ENCODE measurements at regions not wholly inside any gene's neighbourhood (a gene's known extent, or its start where the extent isn't known, plus 50 kb on each side); places are given as distances from the start of the nearest gene placed in this dataset.

DNA sequence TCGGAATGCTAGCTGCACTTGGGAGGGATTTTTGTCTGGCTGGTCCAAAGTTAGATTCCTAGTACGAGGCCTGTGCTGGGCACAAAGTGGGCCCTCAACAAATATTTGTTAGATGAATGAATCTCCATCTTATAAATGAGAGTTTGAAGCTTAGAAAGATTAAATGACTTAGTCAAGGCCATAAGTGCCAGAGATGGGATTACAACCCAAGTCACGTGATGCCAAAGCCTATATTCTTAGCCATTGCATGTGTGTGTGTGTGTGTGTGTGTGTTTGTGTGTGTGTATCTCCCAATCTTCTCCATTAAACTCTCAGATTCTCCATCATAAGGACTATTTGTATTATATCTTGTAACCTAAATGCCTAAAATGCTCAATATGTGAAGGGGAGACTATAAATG is 130.8 kb upstream of the MAP1B start:
- ATAC-seq (ENCODE audit: low read depth) = no peak
- Mint-ChIP-seq H3K9me3 (peaks cover 2% of the 10 kb centered on the region), H3K27ac (no peak overlapping the region), H3K36me3 (no peaks in the 10 kb centered on the region), H3K27me3 (peaks cover 12% of the 10 kb centered on the region), H3K4me1 (no peaks in the 10 kb centered on the region), H3K4me3 (no peak overlapping the region)
- DNase-seq (ENCODE audit: low spot score in 2 of 2) = no peak

DNA sequence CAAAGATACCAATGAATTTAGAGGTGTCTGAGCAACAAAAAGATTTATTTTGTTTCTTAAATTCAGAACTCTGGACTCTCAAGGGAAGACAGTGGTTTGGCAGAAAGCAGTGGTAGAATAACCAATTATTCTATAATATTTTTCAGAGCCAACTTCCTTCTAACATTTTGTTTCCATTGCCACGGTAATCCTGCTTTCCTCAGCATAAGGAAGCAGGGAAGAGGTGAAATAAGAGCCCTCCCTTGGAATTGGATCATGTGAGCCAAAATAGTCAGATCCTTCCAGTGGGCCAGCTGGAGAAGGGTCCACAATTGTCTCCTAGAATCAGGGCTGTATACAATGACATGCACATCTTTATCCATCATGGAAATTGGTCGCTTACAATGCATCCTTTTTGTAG is 130.0 kb upstream of the MAP1B start:
- H3K27ac Mint-ChIP-seq = no peak overlapping the region
- no peak for DNase-seq (ENCODE audit: low spot score in 2 of 2)

DNA sequence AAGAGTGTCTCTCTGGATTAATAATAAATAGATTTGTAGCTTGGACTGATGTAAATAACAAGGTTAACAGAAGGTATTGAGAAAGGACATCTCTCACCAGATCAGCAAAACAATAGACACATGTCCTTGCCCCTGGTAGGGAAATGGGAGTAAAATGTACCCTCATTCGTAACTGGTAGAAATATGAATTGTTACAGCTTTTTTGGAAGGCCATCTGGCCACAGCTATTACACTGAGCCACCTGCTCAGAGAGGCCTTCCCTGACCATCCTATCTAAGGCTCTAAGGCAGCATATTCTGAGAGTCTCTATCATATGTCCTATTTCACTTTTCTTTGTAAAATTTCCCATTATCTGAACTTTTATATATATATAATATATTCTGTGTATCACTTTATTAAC is 129.1 kb upstream of the MAP1B start:
- Mint-ChIP-seq H3K4me1 (no peaks in the 10 kb centered on the region), H3K36me3 (no peaks in the 10 kb centered on the region), H3K27me3 (peaks cover 7% of the 10 kb centered on the region), H3K27ac (no peak overlapping the region), H3K9me3 (peaks cover 15% of the 10 kb centered on the region), H3K4me3 (no peak overlapping the region)
- ATAC-seq (ENCODE audit: low read depth) = no peak
- no peak for DNase-seq (ENCODE audit: low spot score in 2 of 2)

More for the DNA sequence above, 130.0 kb upstream of the MAP1B start:
- H3K4me3 Mint-ChIP-seq = no peak overlapping the region
- H3K4me1 Mint-ChIP-seq = no peaks in the 10 kb centered on the region
- ATAC-seq (ENCODE audit: low read depth) = no peak
- peaks cover 9% of the 10 kb centered on the region for H3K27me3 Mint-ChIP-seq
- H3K36me3 Mint-ChIP-seq = no peaks in the 10 kb centered on the region
- peaks cover 7% of the 10 kb centered on the region for H3K9me3 Mint-ChIP-seq

DNA sequence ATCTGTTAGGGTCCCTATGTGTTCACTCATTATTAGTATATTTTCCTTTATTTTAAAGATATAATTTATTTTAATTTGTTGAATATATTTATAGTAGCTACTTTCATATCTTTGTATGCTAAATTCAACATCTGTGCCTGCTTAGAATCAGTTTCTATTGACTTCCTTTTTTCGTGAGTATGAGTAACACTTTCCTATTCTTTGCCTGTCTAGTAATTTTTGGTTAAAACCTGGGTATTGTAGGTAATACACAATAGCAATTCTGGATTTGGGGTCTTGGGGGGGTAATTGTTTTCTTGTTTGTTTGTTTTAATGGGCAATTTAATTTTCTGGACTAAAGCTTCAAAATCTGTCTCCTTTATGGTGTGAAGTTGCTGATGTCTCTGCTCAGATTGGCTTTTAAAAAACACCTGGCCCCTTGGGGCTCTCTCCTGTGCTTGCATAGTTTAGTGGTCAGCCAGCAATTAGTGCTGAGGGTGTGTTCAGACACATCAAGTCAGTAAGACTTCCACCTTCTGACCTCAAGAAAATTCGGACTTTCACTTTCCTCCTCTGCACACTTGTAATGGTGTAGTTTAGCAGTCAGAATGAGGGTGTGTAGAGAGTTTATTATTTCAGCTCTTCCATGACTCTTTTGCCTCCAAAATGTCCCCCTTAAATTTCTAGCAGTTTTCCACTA is 124.4 kb upstream of the MAP1B start:
- Mint-ChIP-seq H3K36me3 (no peaks in the 10 kb centered on the region), H3K9me3 (peaks cover 17% of the 10 kb centered on the region), H3K4me1 (no peaks in the 10 kb centered on the region), H3K27ac (no peak overlapping the region), H3K4me3 (no peak overlapping the region), H3K27me3 (peaks cover 7% of the 10 kb centered on the region)
- ATAC-seq (ENCODE audit: low read depth) (no peak), DNase-seq (ENCODE audit: low spot score in 2 of 2) (no peak)

DNA sequence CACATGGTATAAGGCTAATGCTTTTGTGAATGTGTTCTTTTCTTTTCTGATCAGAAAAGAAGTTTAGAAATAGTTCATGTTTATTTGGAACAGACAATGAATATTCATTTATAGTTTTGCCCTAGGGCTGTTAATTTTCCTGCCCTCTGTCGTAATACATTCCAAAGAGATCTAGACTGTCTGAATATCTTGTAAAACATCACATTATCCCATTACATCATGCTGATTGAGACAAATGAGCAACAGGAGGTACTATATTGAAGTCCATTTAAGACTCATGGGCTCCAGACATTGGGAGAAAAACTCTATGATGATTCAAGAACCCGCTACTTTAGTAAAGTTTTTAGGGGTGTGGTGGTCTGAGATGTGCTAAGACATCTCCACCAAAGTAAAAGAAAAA is 121.2 kb upstream of the MAP1B start:
- DNase-seq (ENCODE audit: low spot score in 2 of 2) (no peak), ATAC-seq (ENCODE audit: low read depth) (no peak)
- peaks cover 17% of the 10 kb centered on the region for H3K9me3 Mint-ChIP-seq
- no peaks in the 10 kb centered on the region for H3K36me3 Mint-ChIP-seq
- peaks cover 8% of the 10 kb centered on the region for H3K27me3 Mint-ChIP-seq
- no peak overlapping the region for H3K4me3 Mint-ChIP-seq
- H3K27ac Mint-ChIP-seq = no peak overlapping the region
- H3K4me1 Mint-ChIP-seq = no peaks in the 10 kb centered on the region

DNA sequence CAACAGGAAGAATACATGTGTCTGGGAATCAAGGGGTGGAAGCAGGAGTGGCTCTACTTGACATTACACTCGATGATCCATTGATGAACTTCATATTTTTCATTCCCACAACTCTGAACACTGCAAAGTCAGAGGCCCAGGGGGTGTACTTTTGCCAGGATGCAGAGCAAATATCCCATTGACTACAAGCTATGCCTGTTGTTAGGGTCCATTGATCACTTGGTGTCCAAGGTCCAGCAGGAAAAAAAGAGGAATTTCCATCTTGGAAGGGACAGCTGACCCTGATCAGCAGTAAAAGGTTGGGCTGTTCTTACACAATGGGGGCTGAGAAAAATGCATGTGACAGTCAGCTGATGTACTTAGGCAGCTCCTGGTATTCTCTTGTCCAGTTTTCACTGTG is 118.5 kb upstream of the MAP1B start:
- DNase-seq (ENCODE audit: low spot score in 2 of 2) (no peak), ATAC-seq (ENCODE audit: low read depth) (no peak)
- Mint-ChIP-seq H3K4me3 (no peak overlapping the region), H3K27ac (no peak overlapping the region), H3K36me3 (no peaks in the 10 kb centered on the region), H3K27me3 (peaks cover 8% of the 10 kb centered on the region), H3K9me3 (peaks cover 1% of the 10 kb centered on the region), H3K4me1 (no peaks in the 10 kb centered on the region)

DNA sequence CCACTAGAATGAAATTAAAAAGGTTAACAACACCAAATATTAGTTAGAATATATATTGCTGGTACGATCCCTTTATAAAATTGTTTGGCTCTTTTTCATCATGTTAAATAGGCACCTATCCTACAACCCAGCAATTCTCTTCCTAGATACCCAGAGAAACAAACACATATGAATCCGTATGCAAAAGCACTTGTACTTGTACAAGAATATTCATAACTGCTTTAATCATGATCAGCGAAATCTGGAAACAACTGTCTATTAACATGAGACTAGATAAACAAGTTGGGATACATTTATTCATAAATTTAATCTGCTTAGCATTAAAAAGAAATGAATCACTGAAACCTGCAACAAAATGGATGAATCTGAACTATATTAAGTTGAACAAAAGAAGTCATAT is 113.7 kb upstream of the MAP1B start:
- DNase-seq (ENCODE audit: low spot score in 2 of 2) = no peak
- no peaks in the 10 kb centered on the region for H3K9me3 Mint-ChIP-seq
- no peaks in the 10 kb centered on the region for H3K4me1 Mint-ChIP-seq
- H3K27me3 Mint-ChIP-seq = peaks cover 3% of the 10 kb centered on the region
- H3K36me3 Mint-ChIP-seq = no peaks in the 10 kb centered on the region
- no peak overlapping the region for H3K27ac Mint-ChIP-seq
- no peak for ATAC-seq (ENCODE audit: low read depth)
- no peak overlapping the region for H3K4me3 Mint-ChIP-seq

DNA sequence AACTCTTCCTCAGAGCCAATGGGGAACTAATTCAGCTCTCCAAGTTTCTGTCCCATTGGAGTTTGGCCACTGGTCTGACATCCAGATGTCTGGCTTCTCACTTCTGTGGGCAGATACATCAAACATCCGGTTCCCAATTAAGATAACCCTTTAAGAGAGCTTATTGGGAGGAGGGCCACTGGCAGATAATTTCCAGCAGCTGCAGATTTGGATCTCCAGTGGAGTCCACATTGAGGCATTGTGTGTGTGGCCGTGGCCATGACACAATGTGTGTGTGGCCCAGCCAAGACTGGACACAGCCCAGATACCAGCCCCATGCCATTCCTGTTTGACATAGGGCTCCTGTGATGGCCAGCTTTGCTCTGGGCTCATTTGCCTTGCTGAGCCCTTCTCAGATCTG is 110.5 kb upstream of the MAP1B start:
- DNase-seq (ENCODE audit: low spot score in 2 of 2) (no peak), ATAC-seq (ENCODE audit: low read depth) (no peak)
- Mint-ChIP-seq H3K4me3 (no peak overlapping the region), H3K27ac (no peak overlapping the region), H3K4me1 (no peaks in the 10 kb centered on the region), H3K9me3 (no peaks in the 10 kb centered on the region), H3K27me3 (peaks cover under 1% of the 10 kb centered on the region), H3K36me3 (no peaks in the 10 kb centered on the region)

DNA sequence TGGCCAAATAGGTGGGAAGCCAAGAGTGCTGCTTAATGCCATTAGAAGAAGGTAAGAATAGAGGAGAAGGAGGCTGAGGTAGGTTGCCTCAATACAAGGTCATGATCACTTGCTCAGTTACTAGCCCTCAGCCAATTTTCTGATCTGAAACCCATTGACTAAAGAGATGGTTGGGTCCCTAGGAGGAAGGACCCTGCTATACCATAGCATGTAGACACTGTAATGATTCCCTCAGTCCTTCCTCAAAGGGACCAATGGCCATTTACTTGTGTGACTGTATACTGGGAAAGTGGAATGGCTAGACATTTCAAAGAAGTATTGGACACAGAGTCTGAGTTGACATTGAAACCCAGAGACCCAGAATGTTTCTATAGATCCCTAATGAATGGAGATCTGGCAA is 108.5 kb upstream of the MAP1B start:
- peaks cover 2% of the 10 kb centered on the region for H3K27me3 Mint-ChIP-seq
- no peak overlapping the region for H3K4me3 Mint-ChIP-seq
- ATAC-seq (ENCODE audit: low read depth) (no peak), DNase-seq (ENCODE audit: low spot score in 2 of 2) (no peak)
- H3K4me1 Mint-ChIP-seq = no peaks in the 10 kb centered on the region
- H3K36me3 Mint-ChIP-seq = no peaks in the 10 kb centered on the region
- no peaks in the 10 kb centered on the region for H3K9me3 Mint-ChIP-seq
- H3K27ac Mint-ChIP-seq = no peak overlapping the region

DNA sequence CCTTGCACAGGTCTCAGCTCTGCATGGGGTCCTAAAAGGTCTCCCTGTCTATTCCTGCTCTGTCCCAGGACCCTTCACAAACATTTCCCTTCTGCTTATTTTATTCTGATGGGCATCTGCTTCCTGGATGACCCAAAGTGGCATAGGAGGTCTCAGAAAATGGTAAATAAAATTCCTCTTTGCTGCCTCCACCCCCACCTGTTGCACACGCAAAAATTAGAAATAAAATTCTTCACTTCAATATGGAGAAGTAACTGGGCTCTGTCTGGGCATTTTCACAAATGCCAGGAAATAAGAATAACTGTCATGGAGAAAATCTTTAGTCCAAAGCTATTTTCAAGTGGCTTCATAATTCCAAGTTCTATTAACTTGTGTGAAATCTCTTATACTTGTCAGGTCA is 106.6 kb upstream of the MAP1B start:
- no peak for ATAC-seq (ENCODE audit: low read depth)

DNA sequence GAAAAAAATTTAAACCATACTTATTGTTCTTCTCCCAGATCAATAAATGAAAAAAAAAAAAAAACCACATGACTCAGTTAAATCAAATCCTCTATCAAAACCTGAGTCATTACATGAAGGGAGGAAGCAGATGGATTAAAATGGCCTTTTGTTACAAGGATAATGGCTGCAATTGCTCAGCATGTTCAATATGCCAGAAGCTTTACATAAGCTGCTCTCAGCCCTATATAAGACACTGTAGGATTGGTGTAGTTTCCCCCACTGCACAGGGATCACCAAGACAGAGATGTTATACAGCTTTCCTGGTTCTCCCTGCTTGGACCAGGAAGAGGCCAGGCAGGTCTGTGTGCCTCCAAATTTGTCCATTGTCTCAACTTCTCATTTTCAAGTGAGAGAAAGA is 101.6 kb upstream of the MAP1B start:
- Mint-ChIP-seq H3K27me3 (peaks cover 6% of the 10 kb centered on the region), H3K4me3 (no peak overlapping the region), H3K27ac (no peak overlapping the region), H3K9me3 (no peaks in the 10 kb centered on the region), H3K36me3 (no peaks in the 10 kb centered on the region), H3K4me1 (no peaks in the 10 kb centered on the region)
- DNase-seq (ENCODE audit: low spot score in 2 of 2) (no peak), ATAC-seq (ENCODE audit: low read depth) (no peak)

More for the DNA sequence above, 106.6 kb upstream of the MAP1B start:
- H3K4me3 Mint-ChIP-seq = no peak overlapping the region
- H3K36me3 Mint-ChIP-seq = no peaks in the 10 kb centered on the region
- peaks cover 2% of the 10 kb centered on the region for H3K27me3 Mint-ChIP-seq
- H3K9me3 Mint-ChIP-seq = no peaks in the 10 kb centered on the region
- DNase-seq (ENCODE audit: low spot score in 2 of 2) = no peak
- no peaks in the 10 kb centered on the region for H3K4me1 Mint-ChIP-seq
- no peak overlapping the region for H3K27ac Mint-ChIP-seq

DNA sequence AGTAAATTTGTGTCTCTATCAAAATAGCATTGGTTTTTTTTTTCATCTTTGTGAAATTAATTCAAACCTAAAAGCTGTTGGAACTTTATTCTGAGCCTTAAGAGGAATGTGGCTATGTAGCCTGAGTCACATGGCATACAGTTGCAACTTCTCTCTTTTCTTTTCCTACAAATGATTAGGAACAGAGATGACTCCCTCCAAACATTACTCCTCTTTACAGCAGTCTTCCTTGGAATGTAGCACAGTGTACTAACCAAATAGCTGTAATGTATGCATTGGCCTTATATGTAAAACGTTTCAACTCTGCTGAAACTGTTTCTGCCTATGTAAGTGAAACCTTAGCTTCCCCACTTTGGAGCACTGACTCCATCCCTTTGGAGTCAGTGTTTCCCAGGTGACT is 100.9 kb upstream of the MAP1B start:
- H3K27ac Mint-ChIP-seq = no peak overlapping the region
- no peaks in the 10 kb centered on the region for H3K4me1 Mint-ChIP-seq
- no peaks in the 10 kb centered on the region for H3K36me3 Mint-ChIP-seq
- ATAC-seq (ENCODE audit: low read depth) (no peak), DNase-seq (ENCODE audit: low spot score in 2 of 2) (no peak)
- H3K4me3 Mint-ChIP-seq = no peak overlapping the region
- peaks cover 6% of the 10 kb centered on the region for H3K27me3 Mint-ChIP-seq
- H3K9me3 Mint-ChIP-seq = no peaks in the 10 kb centered on the region

DNA sequence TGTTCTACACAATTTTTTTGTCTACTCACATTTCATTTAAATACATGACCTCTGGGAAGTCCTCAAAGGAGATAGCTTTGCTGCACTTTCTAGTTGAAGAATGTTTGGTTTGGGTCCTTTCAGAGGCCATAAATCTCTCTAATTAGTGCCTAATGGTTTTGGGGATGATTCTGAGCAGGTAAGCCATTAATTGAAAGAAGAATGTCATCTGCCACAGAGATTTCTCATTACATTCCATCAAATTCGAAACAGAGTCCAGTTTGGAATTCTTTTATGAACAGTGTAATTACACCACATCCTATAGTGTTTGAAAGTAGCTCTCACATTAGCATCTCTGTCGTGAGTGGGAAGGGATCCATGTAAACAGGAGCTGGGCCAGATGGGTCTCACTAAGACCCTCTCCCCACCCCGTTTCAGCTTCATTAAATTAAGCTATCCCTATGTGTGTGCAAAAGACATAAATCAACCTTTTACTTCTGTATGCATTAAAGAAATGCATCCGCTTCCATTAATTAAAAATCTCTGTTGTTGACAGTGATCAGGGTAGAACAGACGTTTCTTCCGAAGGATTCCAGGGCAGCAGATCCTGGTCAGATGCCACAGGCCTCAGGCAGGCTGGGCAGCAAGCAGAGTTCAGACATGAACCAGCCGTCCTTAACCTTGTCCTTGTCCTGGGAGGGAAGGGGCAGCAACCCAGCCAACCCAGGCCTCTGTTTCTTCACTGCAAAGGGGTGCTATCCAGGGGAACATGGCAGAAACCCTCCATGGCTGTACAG is 99.8 kb upstream of the MAP1B start:
- no peak for DNase-seq (ENCODE audit: low spot score in 2 of 2)
- H3K27me3 Mint-ChIP-seq = peaks cover 5% of the 10 kb centered on the region
- no peaks in the 10 kb centered on the region for H3K36me3 Mint-ChIP-seq
- H3K4me3 Mint-ChIP-seq = no peak overlapping the region
- no peaks in the 10 kb centered on the region for H3K4me1 Mint-ChIP-seq
- no peak overlapping the region for H3K27ac Mint-ChIP-seq
- no peaks in the 10 kb centered on the region for H3K9me3 Mint-ChIP-seq
- no peak for ATAC-seq (ENCODE audit: low read depth)

DNA sequence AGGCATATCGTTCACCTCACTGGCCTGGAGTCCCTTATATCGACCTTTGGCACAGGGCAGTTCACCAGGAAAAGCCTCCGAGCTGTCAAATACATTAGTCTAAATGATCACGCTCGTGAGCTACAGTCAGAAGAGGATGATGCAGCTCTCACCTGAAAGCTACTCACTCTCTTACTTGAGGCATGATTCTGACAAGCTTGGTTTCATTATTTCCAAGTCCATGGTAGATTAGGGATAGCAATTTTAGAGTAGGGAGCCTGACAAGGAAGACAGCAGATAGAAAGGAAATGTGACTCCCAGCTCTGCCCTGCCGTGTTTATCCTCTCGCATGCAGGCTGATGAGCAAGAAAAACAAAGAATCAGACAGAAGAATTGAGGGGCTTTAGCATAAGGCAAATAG is 98.0 kb upstream of the MAP1B start:
- ATAC-seq (ENCODE audit: low read depth) (no peak), DNase-seq (ENCODE audit: low spot score in 2 of 2) (no peak)
- no peak overlapping the region for H3K4me3 Mint-ChIP-seq
- H3K27ac Mint-ChIP-seq = no peak overlapping the region
- H3K36me3 Mint-ChIP-seq = no peaks in the 10 kb centered on the region
- H3K9me3 Mint-ChIP-seq = no peaks in the 10 kb centered on the region
- peaks cover 7% of the 10 kb centered on the region for H3K27me3 Mint-ChIP-seq
- H3K4me1 Mint-ChIP-seq = no peaks in the 10 kb centered on the region

DNA sequence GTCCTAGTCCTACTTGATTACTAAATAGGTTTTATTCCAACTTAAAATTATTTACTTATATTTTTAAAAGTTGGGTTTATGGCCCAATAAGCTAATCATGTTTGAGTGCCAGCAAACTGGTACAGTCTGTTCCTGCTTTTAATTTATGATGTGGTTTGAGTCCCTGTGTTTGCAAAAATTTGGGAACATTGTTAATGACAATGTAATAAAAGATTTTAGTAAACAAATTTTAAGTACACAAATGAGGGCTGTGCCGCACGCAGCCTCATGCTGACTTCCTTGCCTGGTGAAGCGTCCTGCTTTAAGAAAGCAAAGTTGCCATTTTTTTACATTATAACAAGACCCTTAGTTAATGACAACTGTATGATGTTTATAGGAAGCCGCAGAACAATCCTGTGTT is 96.8 kb upstream of the MAP1B start:
- Mint-ChIP-seq H3K36me3 (no peaks in the 10 kb centered on the region), H3K4me3 (no peak overlapping the region), H3K9me3 (no peaks in the 10 kb centered on the region), H3K4me1 (no peaks in the 10 kb centered on the region), H3K27ac (no peak overlapping the region), H3K27me3 (peaks cover 7% of the 10 kb centered on the region)
- no peak for DNase-seq (ENCODE audit: low spot score in 2 of 2)
- no peak for ATAC-seq (ENCODE audit: low read depth)
